Panc1 (cell line): ENCODE measurements at regions not wholly inside any gene's neighbourhood (a gene's known extent, or its start where the extent isn't known, plus 50 kb on each side); places are given as distances from the start of the nearest gene placed in this dataset.
"Not testable (repeated sequence)": the region's sequence is repeated elsewhere in the genome, so short reads cannot be mapped to it uniquely, and the experiment has no call there.

Experiments
- ATAC-seq: fragments of 200-7000 bp; cut with Tn5 transposase; 2 replicates; pipeline ENCODE4 v1.9.1; 2020; ENCODE audit warnings: mild to moderate bottlenecking, moderate library complexity
- BruUV-seq: library from RNA; stranded (reverse); fragments of 400-500 nt; replicated peaks from 2 replicates; lab custom pipeline; 2021; lab: Mats Ljungman, UMichigan
- CTCF ChIA-PET: fragments of 300-600 bp; sonication (Branson Sonifier 250); formaldehyde crosslinking; loops from one replicate; lab custom pipeline; 2022; ENCODE audit warnings: antibody characterized with exemption; lab: Charles Lee
- POLR2A ChIA-PET: fragments of 300-600 bp; sonication (Branson Sonifier 250); formaldehyde crosslinking; loops from one replicate; lab custom pipeline; 2022; ENCODE audit warnings: antibody characterized with exemption; lab: Charles Lee
- DNase-seq: peaks from one replicate; pipeline ENCODE4 v3.0.0-alpha.2; 2010; ENCODE audit warnings: low read depth, low spot score
- H3K27ac ChIP-seq: 2 replicates; pipeline ENCODE4 v1.5.1; 2011; ENCODE audit warnings: mild to moderate bottlenecking, low read length, inconsistent platforms
- H3K27me3 ChIP-seq: fragments of 200-500 bp; sonication (Bioruptor generic); 2 replicates; pipeline ENCODE4 v1.6.0; 2014; ENCODE audit warnings: low read length, inconsistent platforms; ENCODE audit not compliant: control insufficient read depth, insufficient read depth
- H3K36me3 ChIP-seq: fragments of 200-500 bp; sonication (Bioruptor generic); 2 replicates; pipeline ENCODE4 v1.5.1; 2014; ENCODE audit warnings: inconsistent platforms, mild to moderate bottlenecking, low read length, moderate library complexity; ENCODE audit not compliant: control insufficient read depth, insufficient read depth
- H3K4me1 ChIP-seq: 2 replicates; pipeline ENCODE4 v1.5.1; 2011; ENCODE audit warnings: inconsistent platforms, mild to moderate bottlenecking, low read length, moderate library complexity; ENCODE audit not compliant: control insufficient read depth, insufficient read depth
- H3K4me3 ChIP-seq, 2 experiments: 2 replicates each; pipeline ENCODE4 v1.5.1; 2011 to 2012; ENCODE audit warnings: low read depth in 2 of 2, low read length in 2 of 2, mild to moderate bottlenecking in 2 of 2, inconsistent platforms in 1 of 2, moderate library complexity in 1 of 2
- H3K9me3 ChIP-seq: fragments of 200-500 bp; sonication (Bioruptor generic); 2 replicates; pipeline ENCODE4 v1.5.1; 2014; ENCODE audit warnings: low read depth, mild to moderate bottlenecking, inconsistent platforms, low read length, moderate library complexity; ENCODE audit not compliant: control insufficient read depth, insufficient read depth
- POLR2AphosphoS5 ChIP-seq: IDR thresholded peaks from 2 replicates; pipeline ENCODE4 v1.6.1; 2012; ENCODE audit warnings: mild to moderate bottlenecking, low read depth, low read length, moderate library complexity
- SIN3A ChIP-seq: IDR thresholded peaks from 2 replicates; pipeline ENCODE4 v1.6.1; 2012; ENCODE audit warnings: low read depth, mild to moderate bottlenecking, low read length, moderate library complexity, borderline replicate concordance; ENCODE audit not compliant: insufficient read depth
- TCF7L2 ChIP-seq: IDR thresholded peaks from 2 replicates; pipeline ENCODE4 v1.6.1; 2011; ENCODE audit warnings: mild to moderate bottlenecking, low read depth, low read length, inconsistent platforms
- in situ Hi-C: cut with HindIII; loops from 2 replicates; pipeline ENCODE4 v1.10.0; 2016; ENCODE audit warnings: low sequenced_read_pairs, low pct_unique_long_range_greater_than_20kb
- intact Hi-C: fragments of 100-400 bp; cut with micrococcal nuclease; formaldehyde crosslinking; loops from one replicate; pipeline ENCODE4 v1.10.0; 2022; ENCODE audit not compliant: unreplicated experiment
- TF ChIP-seq, protein P1 (sequence below), 2 experiments: IDR thresholded peaks; 2 replicates each; pipeline ENCODE4 v1.6.1; 2011 to 2012; ENCODE audit warnings: low read depth in 2 of 2, control low read depth in 1 of 2, low read length in 1 of 2, mild to moderate bottlenecking in 1 of 2, moderate library complexity in 1 of 2; ENCODE audit not compliant: insufficient read depth in 1 of 2
- TF ChIP-seq, protein P2 (sequence below): fragments of 450-650 bp; IDR thresholded peaks from 2 replicates; pipeline ENCODE4 v1.5.1; 2017; ENCODE audit warnings: mild to moderate bottlenecking

DNA sequence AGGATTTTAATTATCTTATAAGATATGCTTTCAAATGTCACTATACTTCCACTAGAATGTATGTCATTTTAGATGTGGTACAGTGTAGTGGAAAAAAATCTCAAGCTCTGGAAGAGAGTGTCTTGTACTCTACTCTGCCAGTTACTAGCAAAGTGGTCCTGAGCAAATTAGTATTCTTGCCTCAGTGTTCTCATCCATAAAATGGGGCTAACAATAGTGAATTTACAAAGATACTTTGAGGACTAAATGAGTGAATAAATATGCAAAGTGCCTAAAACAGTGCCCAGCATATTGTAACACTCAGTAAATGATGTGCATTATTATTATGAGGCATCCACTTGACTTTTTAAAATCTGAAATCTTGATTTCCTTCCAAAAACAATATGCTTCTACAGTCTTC lies 488.9 kb upstream of the PHF14 start:
- no peak for DNase-seq
- no peak overlapping the region for H3K27ac ChIP-seq
- H3K4me1 ChIP-seq = no peaks in the 10 kb centered on the region
- no peak overlapping the region for H3K4me3 ChIP-seq
- H3K9me3 ChIP-seq = no peaks in the 10 kb centered on the region
- BruUV-seq = no TSS peak
- POLR2A ChIA-PET = no interaction called here
- TF ChIP-seq, protein P1, sequence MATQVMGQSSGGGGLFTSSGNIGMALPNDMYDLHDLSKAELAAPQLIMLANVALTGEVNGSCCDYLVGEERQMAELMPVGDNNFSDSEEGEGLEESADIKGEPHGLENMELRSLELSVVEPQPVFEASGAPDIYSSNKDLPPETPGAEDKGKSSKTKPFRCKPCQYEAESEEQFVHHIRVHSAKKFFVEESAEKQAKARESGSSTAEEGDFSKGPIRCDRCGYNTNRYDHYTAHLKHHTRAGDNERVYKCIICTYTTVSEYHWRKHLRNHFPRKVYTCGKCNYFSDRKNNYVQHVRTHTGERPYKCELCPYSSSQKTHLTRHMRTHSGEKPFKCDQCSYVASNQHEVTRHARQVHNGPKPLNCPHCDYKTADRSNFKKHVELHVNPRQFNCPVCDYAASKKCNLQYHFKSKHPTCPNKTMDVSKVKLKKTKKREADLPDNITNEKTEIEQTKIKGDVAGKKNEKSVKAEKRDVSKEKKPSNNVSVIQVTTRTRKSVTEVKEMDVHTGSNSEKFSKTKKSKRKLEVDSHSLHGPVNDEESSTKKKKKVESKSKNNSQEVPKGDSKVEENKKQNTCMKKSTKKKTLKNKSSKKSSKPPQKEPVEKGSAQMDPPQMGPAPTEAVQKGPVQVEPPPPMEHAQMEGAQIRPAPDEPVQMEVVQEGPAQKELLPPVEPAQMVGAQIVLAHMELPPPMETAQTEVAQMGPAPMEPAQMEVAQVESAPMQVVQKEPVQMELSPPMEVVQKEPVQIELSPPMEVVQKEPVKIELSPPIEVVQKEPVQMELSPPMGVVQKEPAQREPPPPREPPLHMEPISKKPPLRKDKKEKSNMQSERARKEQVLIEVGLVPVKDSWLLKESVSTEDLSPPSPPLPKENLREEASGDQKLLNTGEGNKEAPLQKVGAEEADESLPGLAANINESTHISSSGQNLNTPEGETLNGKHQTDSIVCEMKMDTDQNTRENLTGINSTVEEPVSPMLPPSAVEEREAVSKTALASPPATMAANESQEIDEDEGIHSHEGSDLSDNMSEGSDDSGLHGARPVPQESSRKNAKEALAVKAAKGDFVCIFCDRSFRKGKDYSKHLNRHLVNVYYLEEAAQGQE (IDR thresholded peaks at IDR 0.05; ENCODE audit: insufficient read depth in 1 of 2, low read depth in 2 of 2, low read length in 1 of 2) = no peak
- TF ChIP-seq, protein P2, sequence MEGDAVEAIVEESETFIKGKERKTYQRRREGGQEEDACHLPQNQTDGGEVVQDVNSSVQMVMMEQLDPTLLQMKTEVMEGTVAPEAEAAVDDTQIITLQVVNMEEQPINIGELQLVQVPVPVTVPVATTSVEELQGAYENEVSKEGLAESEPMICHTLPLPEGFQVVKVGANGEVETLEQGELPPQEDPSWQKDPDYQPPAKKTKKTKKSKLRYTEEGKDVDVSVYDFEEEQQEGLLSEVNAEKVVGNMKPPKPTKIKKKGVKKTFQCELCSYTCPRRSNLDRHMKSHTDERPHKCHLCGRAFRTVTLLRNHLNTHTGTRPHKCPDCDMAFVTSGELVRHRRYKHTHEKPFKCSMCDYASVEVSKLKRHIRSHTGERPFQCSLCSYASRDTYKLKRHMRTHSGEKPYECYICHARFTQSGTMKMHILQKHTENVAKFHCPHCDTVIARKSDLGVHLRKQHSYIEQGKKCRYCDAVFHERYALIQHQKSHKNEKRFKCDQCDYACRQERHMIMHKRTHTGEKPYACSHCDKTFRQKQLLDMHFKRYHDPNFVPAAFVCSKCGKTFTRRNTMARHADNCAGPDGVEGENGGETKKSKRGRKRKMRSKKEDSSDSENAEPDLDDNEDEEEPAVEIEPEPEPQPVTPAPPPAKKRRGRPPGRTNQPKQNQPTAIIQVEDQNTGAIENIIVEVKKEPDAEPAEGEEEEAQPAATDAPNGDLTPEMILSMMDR = no peak
- TF ChIP-seq TCF7L2 = no peak
- TF ChIP-seq SIN3A = no peak
- TF ChIP-seq POLR2AphosphoS5 = no peak
- CTCF ChIA-PET = no interaction called here
- H3K27me3 ChIP-seq = no peaks in the 10 kb centered on the region
- no peak for ATAC-seq
- in situ Hi-C loops (no loop called here), intact Hi-C loops (no loop called here)
- no peaks in the 10 kb centered on the region for H3K36me3 ChIP-seq

DNA sequence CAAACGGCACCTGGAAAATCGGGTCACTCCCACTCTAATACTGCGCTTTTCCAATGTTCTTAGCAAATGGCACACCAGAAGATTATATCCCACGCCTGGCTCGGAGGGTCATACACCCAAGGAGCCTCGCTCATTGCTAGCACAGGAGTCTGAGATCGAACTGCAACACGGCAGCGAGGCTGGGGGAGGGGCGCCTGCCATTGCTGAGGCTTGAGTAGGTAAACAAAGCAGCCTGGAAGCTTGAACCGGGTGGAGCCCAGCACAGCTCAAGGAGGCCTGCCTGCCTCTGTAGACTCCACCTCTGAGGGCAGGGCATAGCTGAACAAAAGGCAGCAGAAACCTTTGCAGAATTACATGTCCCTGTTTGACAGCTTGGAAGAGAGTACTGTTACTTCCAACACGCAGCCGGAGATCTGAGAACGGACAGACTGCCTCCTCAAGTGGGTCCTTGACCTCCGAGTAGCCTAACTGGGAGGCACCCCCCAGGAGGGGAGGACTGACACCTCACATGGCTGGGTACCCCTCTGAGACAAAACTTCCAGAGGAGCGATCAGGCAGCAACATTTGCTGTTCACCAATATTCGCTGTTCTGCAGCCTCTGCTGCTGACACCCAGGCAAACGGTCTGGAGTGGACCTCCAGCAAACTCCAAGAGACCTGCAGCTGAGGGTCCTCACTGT lies 472.3 kb upstream of the PHF14 start:
- H3K4me3 ChIP-seq, POLR2A ChIA-PET, H3K9me3 ChIP-seq, H3K36me3 ChIP-seq, H3K4me1 ChIP-seq, H3K27me3 ChIP-seq, CTCF ChIA-PET, intact Hi-C loops, DNase-seq, BruUV-seq, in situ Hi-C loops, ATAC-seq, H3K27ac ChIP-seq: not testable (repeated sequence)

DNA sequence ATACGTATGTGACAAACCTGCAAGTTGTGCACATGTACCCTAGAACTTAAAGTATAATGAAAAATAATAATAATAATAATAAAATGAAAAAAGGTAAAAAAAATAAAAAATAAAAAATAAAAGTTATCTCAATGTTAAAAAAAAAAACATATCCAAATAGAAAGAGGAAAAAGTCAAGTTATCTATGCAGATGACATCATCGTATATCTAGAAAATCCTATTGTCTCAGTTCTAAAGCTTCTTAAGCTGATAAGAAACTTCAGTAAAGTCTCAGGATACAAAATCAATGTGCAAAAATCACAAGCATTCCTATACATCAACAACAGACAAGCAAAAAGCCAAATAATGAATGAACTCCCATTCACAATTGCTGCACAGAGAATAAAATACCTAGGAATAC lies 466.6 kb upstream of the PHF14 start:
- Histone ChIP-seq H3K27ac (no peak overlapping the region), H3K27me3 (no peaks in the 10 kb centered on the region), H3K4me1 (no peaks in the 10 kb centered on the region), H3K4me3 (no peak overlapping the region), H3K36me3 (no peaks in the 10 kb centered on the region), H3K9me3 (no peaks in the 10 kb centered on the region)
- POLR2A ChIA-PET = no interaction called here
- TF ChIP-seq SIN3A (no peak), TCF7L2 (no peak), POLR2AphosphoS5 (no peak)
- TF ChIP-seq, protein P2 = no peak
- CTCF ChIA-PET = no interaction called here
- in situ Hi-C loops = no loop called here
- intact Hi-C loops = no loop called here
- ATAC-seq = no peak
- no peak for DNase-seq
- no TSS peak for BruUV-seq
